NT2/D1 (cell line): ENCODE measurements at regions not wholly inside any gene's neighbourhood (a gene's known extent, or its start where the extent isn't known, plus 50 kb on each side); places are given as distances from the start of the nearest gene placed in this dataset.

Experiments used
- DNase-seq: peaks from one replicate; pipeline ENCODE4 v3.0.0-alpha.2; 2011; ENCODE audit warnings: low read depth, low spot score
- H3K27me3 ChIP-seq: 2 replicates; pipeline ENCODE4 v1.6.0; 2011; ENCODE audit warnings: mild to moderate bottlenecking; ENCODE audit not compliant: insufficient read length, insufficient read depth
- H3K36me3 ChIP-seq: 2 replicates; pipeline ENCODE4 v1.6.1; 2011; ENCODE audit warnings: mild to moderate bottlenecking, low read length, mixed read lengths; ENCODE audit not compliant: insufficient read depth, insufficient read length
- H3K4me1 ChIP-seq: 2 replicates; pipeline ENCODE4 v1.5.1; 2011; ENCODE audit not compliant: insufficient read depth, insufficient read length
- H3K4me3 ChIP-seq: 2 replicates; pipeline ENCODE4 v1.5.1; 2011; ENCODE audit warnings: low read depth; ENCODE audit not compliant: insufficient read length
- H3K9ac ChIP-seq: 2 replicates; pipeline ENCODE4 v1.6.0; 2011; ENCODE audit warnings: low read depth; ENCODE audit not compliant: insufficient read length
- H3K9me3 ChIP-seq: 2 replicates; pipeline ENCODE4 v1.5.1; 2011; ENCODE audit warnings: mild to moderate bottlenecking, low read length; ENCODE audit not compliant: insufficient read depth
- SUZ12 ChIP-seq: IDR thresholded peaks from 2 replicates; pipeline ENCODE4 v1.6.1; 2011; ENCODE audit not compliant: insufficient read length, insufficient read depth; ENCODE audit errors: extremely low read depth
- YY1 ChIP-seq: IDR thresholded peaks from 2 replicates; pipeline ENCODE4 v1.6.1; 2011; ENCODE audit not compliant: insufficient read length, insufficient read depth
- ZNF274 ChIP-seq: IDR thresholded peaks from 2 replicates; pipeline ENCODE4 v1.6.1; 2011; ENCODE audit warnings: mild to moderate bottlenecking, low read depth, low read length

DNA sequence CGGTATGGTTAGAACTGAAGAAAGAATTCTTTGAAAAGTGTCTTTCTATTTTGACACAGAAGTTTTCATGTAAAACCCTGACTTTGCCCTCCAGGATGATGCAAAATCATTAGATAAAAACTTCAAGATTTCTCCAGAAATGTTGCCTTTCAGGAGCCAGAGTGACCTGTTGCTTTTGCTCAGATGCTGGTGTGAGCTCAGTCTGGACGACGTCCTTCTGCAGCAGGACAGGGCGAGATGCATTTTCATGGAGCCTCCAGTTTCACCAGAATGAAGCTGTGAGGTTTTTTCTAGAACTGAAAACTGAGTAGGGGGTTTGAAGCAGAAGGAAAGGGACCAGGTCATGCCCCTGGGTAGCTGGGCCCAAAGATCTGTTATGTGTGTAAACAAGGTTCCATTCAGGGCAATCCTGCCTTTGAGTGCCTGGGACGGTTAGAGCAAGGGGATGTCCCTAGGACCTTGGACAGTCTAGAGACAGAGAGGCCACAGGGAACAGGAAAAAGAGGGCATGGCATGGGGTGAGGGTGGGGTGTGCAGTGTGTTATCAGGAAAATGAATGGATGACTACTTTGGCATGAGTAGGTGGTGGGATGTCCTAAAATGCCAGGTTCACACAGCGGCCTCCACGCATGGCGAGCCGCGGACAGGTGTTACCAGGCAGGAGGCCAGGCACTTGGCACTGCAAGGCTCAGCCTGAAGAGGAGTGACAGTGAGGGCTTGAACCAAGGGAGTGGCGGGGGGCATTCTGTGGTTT lies 356.3 kb downstream of the CXCL12 start:
- DNase-seq, result no peak
- no peaks in the 10 kb centered on the region for H3K36me3 ChIP-seq
- no peak overlapping the region for H3K9ac ChIP-seq
- no peaks in the 10 kb centered on the region for H3K4me1 ChIP-seq
- H3K4me3 ChIP-seq, result no peak overlapping the region
- TF ChIP-seq SUZ12 (no peak), ZNF274 (no peak), YY1 (no peak)
- no peaks in the 10 kb centered on the region for H3K9me3 ChIP-seq
- H3K27me3 ChIP-seq, result no peaks in the 10 kb centered on the region

DNA sequence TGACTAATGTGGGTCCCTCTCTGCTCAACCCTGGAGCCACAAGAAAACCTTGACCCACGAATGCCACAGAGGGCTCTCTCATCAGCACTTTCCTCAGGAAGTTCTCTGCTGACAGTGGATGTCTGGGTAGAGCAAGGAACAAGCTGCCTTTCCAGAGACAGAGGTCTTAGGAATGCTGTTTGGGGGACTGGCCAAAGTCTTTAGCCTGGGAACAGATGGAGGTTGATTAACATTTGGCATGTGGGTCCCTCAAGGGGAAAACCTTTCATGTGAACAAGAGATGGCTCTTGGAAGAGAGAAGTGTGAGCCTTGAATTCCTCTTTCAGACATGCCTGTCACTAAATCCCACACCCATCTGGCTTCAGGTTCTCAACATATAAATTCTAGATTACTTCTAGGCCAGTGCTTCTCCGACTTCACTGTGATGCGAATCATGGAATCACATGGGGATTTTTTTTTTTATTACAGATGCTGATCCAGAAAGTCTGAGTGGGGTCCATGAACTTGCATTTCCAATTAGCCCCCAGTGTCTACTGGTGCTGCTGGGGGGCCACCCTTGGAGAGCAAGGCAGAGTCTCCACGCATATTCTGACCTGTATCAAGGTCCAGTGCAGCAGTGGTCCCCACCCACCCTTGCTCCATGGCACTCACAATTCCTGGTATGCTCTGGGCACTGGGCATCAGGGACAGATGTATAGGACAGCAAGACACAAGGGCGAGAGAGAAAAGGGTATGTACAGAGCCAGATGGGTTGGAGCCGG lies 360.4 kb downstream of the CXCL12 start:
- Histone ChIP-seq H3K4me1 (no peaks in the 10 kb centered on the region), H3K4me3 (no peak overlapping the region), H3K9me3 (0 out of 2 replicates have a peak, but pooled peaks cover 5% of the 10 kb centered on the region), H3K27me3 (no peaks in the 10 kb centered on the region), H3K9ac (no peak overlapping the region), H3K36me3 (no peaks in the 10 kb centered on the region)
- TF ChIP-seq SUZ12 (no peak), YY1 (no peak), ZNF274 (no peak)
- no peak for DNase-seq

DNA sequence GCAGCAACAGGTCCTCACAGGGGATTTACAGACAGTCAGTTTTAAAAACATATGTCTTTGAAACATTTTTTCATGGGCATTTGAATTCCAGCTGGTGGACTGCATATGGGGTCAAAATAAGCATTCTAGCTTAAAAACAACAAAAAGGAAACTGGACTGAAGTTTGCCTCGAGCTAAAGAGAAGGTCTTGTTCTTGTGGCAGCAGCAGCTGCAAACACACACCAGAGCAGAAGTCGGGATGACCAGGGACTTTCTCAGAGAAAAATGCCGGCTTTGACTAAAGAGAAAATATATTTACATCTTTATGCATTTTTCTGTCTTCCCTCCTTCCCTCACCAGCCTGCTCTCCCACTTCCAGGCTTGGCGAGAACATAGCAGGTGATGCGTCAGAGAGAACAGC lies 361.4 kb downstream of the CXCL12 start:
- Histone ChIP-seq H3K4me3 (no peak overlapping the region), H3K4me1 (no peaks in the 10 kb centered on the region), H3K36me3 (no peaks in the 10 kb centered on the region), H3K9me3 (0 out of 2 replicates have a peak, but pooled peaks cover 5% of the 10 kb centered on the region), H3K27me3 (no peaks in the 10 kb centered on the region), H3K9ac (no peak overlapping the region)
- TF ChIP-seq ZNF274, result no peak
- no peak for TF ChIP-seq SUZ12
- no peak for TF ChIP-seq YY1
- DNase-seq, result no peak

DNA sequence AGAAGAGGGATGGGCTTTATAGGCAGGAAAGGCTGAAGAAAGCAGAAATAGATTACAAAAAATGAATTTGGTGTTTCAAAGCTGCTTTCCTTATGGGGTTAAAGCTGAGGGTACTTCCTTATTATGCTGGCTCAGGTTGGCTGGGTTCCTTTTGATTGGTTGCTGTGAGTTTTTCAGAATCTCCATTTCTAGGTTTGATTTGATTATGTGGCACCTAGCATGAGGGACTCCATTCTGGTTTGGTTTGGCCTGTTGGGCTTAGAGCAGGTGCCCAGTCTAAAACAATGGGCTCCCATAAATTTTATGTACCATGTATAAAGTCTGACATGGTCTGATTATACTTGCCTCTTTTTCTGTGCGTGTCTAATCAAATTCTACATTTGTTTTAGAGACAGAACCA lies 362.7 kb downstream of the CXCL12 start:
- no peaks in the 10 kb centered on the region for H3K4me1 ChIP-seq
- 0 out of 2 replicates have a peak, but pooled peaks cover 5% of the 10 kb centered on the region for H3K9me3 ChIP-seq
- DNase-seq, result no peak
- H3K4me3 ChIP-seq, result no peak overlapping the region
- no peak for TF ChIP-seq SUZ12
- TF ChIP-seq YY1, result no peak
- H3K36me3 ChIP-seq, result no peaks in the 10 kb centered on the region
- no peak overlapping the region for H3K9ac ChIP-seq
- no peaks in the 10 kb centered on the region for H3K27me3 ChIP-seq

DNA sequence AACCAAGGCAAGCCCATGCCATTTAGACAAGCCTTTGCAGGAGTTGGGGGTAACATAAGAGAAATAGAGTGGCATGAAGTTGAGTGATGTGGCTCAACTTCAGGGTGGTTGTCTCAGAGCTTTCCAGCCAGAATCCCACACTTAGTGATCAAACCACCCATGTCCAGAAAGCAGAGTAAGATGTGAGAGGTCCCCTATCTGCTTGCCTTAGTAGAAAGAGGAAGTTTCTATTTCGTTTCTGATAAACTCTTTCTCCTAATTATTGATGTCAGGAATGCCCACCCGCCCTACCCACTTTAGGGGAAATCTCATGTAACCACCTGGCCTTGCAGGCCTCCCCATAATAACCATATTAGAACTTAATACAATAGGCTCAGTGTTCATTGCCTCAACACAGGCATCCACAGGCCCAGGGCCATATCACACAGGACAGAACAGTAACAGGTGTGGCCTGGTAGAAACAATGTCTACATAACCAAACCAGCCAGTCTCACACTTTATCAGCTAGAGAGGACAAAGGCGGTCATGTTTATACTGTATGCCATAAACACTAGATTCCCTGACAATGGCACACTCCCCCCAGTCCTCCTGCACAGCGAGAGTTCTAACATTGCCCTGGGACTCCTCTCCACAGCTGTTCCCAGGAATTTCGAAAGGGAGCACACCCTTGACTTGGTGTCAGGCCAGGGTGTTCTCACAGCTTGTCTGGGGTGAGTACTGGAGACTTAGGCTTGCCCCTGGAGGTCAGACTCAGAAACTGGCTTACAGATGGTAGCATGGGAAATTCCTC lies 364.4 kb downstream of the CXCL12 start:
- 0 out of 2 replicates have a peak, but pooled peaks cover 5% of the 10 kb centered on the region for H3K9me3 ChIP-seq
- H3K27me3 ChIP-seq, result no peaks in the 10 kb centered on the region
- no peak for TF ChIP-seq SUZ12
- TF ChIP-seq ZNF274, result no peak
- no peak for TF ChIP-seq YY1
- H3K4me1 ChIP-seq, result no peaks in the 10 kb centered on the region
- no peaks in the 10 kb centered on the region for H3K36me3 ChIP-seq
- DNase-seq, result no peak
- H3K9ac ChIP-seq, result no peak overlapping the region
- H3K4me3 ChIP-seq, result no peak overlapping the region

DNA sequence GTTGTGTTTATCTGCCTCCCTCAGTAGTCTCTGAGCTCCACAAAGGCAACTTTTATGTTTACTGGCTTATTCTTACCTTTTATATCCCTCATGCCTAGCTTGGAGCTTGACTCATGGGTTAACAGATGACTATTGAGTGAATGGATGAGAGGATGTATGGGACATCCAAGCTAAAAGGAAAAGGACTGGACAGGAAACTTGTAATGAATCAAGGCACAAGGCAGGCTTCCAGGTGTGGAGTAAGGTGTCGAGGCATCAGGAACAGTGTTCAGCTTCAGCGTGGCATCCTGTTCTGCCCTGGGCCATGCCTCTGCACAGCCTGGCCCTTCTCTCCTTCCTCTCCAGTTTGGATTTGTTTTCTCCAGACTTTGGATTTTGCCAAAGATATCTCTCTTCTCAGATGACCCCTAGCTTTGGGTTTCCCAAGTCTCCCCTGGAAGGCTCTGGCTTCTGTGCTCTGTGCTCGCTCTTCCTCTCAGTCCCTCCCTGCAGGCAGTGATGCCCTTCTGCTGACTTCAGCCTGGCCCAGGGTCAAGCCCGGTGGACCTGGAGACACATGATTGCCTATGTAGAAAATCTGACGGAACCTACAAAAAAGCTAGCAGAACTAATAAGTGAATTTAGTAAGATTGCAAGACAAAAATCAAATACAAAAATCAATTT lies 367.3 kb downstream of the CXCL12 start:
- TF ChIP-seq SUZ12 (no peak), ZNF274 (no peak), YY1 (no peak)
- no peaks in the 10 kb centered on the region for H3K36me3 ChIP-seq
- H3K4me1 ChIP-seq, result no peaks in the 10 kb centered on the region
- DNase-seq, result no peak
- no peak overlapping the region for H3K4me3 ChIP-seq
- H3K9ac ChIP-seq, result no peak overlapping the region
- 0 out of 2 replicates have a peak, but pooled peaks cover 5% of the 10 kb centered on the region for H3K9me3 ChIP-seq
- H3K27me3 ChIP-seq, result no peaks in the 10 kb centered on the region
